HG03196 (cell line): ENCODE measurements at regions not wholly inside any gene's neighbourhood (a gene's known extent, or its start where the extent isn't known, plus 50 kb on each side); places are given as distances from the start of the nearest gene placed in this dataset.

ENCODE experiments used
- ATAC-seq: cut with Tn5 transposase; IDR thresholded peaks from one replicate; pipeline ENCODE4 v1.9.1; 2021; ENCODE audit not compliant: unreplicated experiment

GRCh38 chr9:129333617-129334104 is 155.6 kb upstream of the IER5L start:
- no peak for ATAC-seq

GRCh38 chr9:129332581-129332980 is 154.5 kb upstream of the IER5L start:
- no peak for ATAC-seq

GRCh38 chr9:129331772-129332500 is 153.9 kb upstream of the IER5L start:
- ATAC-seq, result no peak

- no peak for ATAC-seq
These were observed 153.4 kb upstream of the IER5L start for GRCh38 chr9:129331493-129331765.

GRCh38 chr9:129330711-129331492 is 152.8 kb upstream of the IER5L start:
- ATAC-seq, result no peak

- no peak for ATAC-seq
These were observed 150.4 kb upstream of the IER5L start for GRCh38 chr9:129328355-129329042.

GRCh38 chr9:129327552-129328328 is 149.7 kb upstream of the IER5L start:
- ATAC-seq, result no peak

- no peak for ATAC-seq
These were observed 148.3 kb upstream of the IER5L start for GRCh38 chr9:129326061-129327005.

- no peak for ATAC-seq
These were observed 146.9 kb upstream of the IER5L start for GRCh38 chr9:129324808-129325502.

GRCh38 chr9:129323999-129324553 is 146.0 kb upstream of the IER5L start:
- no peak for ATAC-seq

GRCh38 chr9:129323376-129323998 is 145.4 kb upstream of the IER5L start:
- no peak for ATAC-seq

GRCh38 chr9:129322641-129323375 is 144.7 kb upstream of the IER5L start:
- no peak for ATAC-seq

GRCh38 chr9:129322022-129322621 is 144.1 kb upstream of the IER5L start:
- ATAC-seq, result no peak

- no peak for ATAC-seq
These were observed 143.4 kb upstream of the IER5L start for GRCh38 chr9:129321286-129322021.

GRCh38 chr9:129320575-129321285 is 142.7 kb upstream of the IER5L start:
- no peak for ATAC-seq

GRCh38 chr9:129319938-129320481 is 141.9 kb upstream of the IER5L start:
- no peak for ATAC-seq
